ENCODE measurements at regions not wholly inside any gene's neighbourhood (a gene's known extent, or its start where the extent isn't known, plus 50 kb on each side); places are given as distances from the start of the nearest gene placed in this dataset.

DNA sequence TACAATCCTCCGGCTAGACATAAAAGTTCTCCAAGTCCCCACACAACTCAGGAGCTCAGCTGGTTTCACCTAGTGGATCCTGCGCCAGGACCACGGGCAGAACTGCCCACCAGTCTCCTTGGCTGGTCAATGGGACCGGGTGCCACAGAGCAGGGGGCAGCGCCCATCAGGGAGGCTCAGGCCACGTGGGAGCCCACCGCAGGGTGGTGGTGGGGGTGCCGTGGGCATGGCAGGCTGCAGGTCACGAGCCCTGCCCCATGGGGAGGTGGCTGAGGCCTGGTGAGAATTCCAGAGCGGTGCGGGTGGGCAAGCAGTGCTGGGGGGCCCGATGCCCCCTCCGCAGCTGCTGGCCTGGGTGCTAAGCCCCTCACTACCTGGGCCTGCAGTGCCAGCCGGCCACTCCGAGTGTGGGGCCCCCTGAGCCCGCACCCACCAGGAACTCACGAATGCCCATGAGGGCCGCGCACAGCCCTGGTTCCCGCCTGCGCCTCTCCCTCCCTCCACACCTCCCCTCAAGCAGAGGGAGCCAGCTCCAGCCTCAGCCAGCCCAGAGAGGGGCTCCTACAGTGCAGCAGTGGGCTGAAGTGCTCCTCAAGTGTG, 1091.9 kb upstream of the TENM4 start:
- no peaks in the 10 kb centered on the region for H3K4me1 ChIP-seq
- H3K9me3 ChIP-seq: no peaks in the 10 kb centered on the region
- DNase-seq: no peak
- H3K27me3 ChIP-seq: no peaks in the 10 kb centered on the region
- no peak overlapping the region for H3K4me3 ChIP-seq
- TF ChIP-seq POLR2A (IDR thresholded peaks at IDR 0.05): no peak
- TF ChIP-seq, protein P1, sequence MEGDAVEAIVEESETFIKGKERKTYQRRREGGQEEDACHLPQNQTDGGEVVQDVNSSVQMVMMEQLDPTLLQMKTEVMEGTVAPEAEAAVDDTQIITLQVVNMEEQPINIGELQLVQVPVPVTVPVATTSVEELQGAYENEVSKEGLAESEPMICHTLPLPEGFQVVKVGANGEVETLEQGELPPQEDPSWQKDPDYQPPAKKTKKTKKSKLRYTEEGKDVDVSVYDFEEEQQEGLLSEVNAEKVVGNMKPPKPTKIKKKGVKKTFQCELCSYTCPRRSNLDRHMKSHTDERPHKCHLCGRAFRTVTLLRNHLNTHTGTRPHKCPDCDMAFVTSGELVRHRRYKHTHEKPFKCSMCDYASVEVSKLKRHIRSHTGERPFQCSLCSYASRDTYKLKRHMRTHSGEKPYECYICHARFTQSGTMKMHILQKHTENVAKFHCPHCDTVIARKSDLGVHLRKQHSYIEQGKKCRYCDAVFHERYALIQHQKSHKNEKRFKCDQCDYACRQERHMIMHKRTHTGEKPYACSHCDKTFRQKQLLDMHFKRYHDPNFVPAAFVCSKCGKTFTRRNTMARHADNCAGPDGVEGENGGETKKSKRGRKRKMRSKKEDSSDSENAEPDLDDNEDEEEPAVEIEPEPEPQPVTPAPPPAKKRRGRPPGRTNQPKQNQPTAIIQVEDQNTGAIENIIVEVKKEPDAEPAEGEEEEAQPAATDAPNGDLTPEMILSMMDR (IDR thresholded peaks at IDR 0.05): no peak
- H3K36me3 ChIP-seq: no peaks in the 10 kb centered on the region
- no peak overlapping the region for H3K27ac ChIP-seq

GRCh38 chr11:80529726-80530125, 1088.9 kb upstream of the TENM4 start:
- no peak for DNase-seq
- Histone ChIP-seq H3K27ac (no peak overlapping the region), H3K27me3 (no peaks in the 10 kb centered on the region), H3K36me3 (no peaks in the 10 kb centered on the region), H3K9me3 (no peaks in the 10 kb centered on the region), H3K4me1 (no peaks in the 10 kb centered on the region), H3K4me3 (no peak overlapping the region)
- TF ChIP-seq POLR2A (IDR thresholded peaks at IDR 0.05): no peak
- TF ChIP-seq, protein P1 (IDR thresholded peaks at IDR 0.05): no peak

DNA sequence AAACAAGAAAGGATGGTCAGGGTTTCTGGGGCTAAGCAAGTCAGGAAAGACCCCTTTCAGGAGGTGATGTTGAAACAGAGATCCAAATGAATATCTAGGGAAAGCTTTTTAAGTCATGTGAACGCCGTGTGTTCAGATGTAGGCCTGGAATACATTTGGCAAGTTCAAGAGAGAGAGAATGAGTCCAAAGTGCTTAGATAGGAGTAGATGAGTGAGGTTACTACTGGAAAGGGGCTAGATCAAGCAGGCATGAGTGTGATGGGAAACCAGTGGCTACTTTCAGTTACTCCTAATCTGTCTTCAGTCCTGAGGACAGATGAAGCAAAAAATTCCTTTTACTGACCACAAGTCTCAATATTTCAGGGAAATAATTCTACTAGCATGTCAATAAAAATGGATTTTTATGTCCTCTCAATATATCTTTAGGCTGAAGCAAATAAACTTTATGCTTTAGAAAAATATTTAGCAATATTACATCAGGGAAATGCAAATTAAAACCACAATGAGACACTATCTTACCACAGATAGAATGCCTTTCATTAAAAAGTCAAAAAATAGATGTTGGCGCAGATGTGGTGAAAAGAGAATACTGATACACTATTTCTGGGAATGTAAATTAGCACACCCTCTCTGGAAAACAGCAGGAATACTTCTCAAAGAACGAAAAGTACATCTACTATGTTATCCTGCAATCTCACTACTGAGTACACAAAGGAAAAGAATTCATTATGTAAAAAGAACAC, 1085.0 kb upstream of the TENM4 start:
- no peak overlapping the region for H3K4me3 ChIP-seq
- TF ChIP-seq POLR2A (IDR thresholded peaks at IDR 0.05): no peak
- H3K36me3 ChIP-seq: no peaks in the 10 kb centered on the region
- no peak overlapping the region for H3K27ac ChIP-seq
- DNase-seq: no peak
- no peaks in the 10 kb centered on the region for H3K4me1 ChIP-seq
- H3K9me3 ChIP-seq: no peaks in the 10 kb centered on the region
- no peaks in the 10 kb centered on the region for H3K27me3 ChIP-seq

GRCh38 chr11:80524349-80524748, 1083.5 kb upstream of the TENM4 start:
- H3K27me3 ChIP-seq: no peaks in the 10 kb centered on the region
- peaks cover 0 to 6% (median 0%) of the 10 kb centered on the region in 4 donors for H3K4me1 ChIP-seq
- TF ChIP-seq, protein P1 (IDR thresholded peaks at IDR 0.05): no peak
- TF ChIP-seq POLR2A (IDR thresholded peaks at IDR 0.05): no peak
- DNase-seq: no peak
- H3K36me3 ChIP-seq: no peaks in the 10 kb centered on the region
- no peak overlapping the region for H3K4me3 ChIP-seq
- no peak overlapping the region for H3K27ac ChIP-seq
- H3K9me3 ChIP-seq: no peaks in the 10 kb centered on the region

GRCh38 chr11:80523057-80523456, 1082.2 kb upstream of the TENM4 start:
- no peak for TF ChIP-seq POLR2A (IDR thresholded peaks at IDR 0.05)
- TF ChIP-seq, protein P1 (IDR thresholded peaks at IDR 0.05): no peak
- no peak for DNase-seq
- no peaks in the 10 kb centered on the region for H3K9me3 ChIP-seq
- no peaks in the 10 kb centered on the region for H3K27me3 ChIP-seq
- peaks cover 0 to 6% (median 0%) of the 10 kb centered on the region in 4 donors for H3K4me1 ChIP-seq
- no peak overlapping the region for H3K27ac ChIP-seq
- no peak overlapping the region for H3K4me3 ChIP-seq
- H3K36me3 ChIP-seq: no peaks in the 10 kb centered on the region

GRCh38 chr11:80521592-80521991, 1080.8 kb upstream of the TENM4 start:
- H3K4me1 ChIP-seq: peaks cover 0 to 6% (median 0%) of the 10 kb centered on the region in 4 donors
- H3K9me3 ChIP-seq: no peaks in the 10 kb centered on the region
- H3K27ac ChIP-seq: no peak overlapping the region
- H3K4me3 ChIP-seq: no peak overlapping the region
- no peaks in the 10 kb centered on the region for H3K27me3 ChIP-seq
- no peak for DNase-seq
- TF ChIP-seq POLR2A (IDR thresholded peaks at IDR 0.05): no peak
- TF ChIP-seq, protein P1 (IDR thresholded peaks at IDR 0.05): no peak
- H3K36me3 ChIP-seq: no peaks in the 10 kb centered on the region

All from Peyer's patch (tissue), 4 donors.